ENCODE measurements at regions not wholly inside any gene's neighbourhood (a gene's known extent, or its start where the extent isn't known, plus 50 kb on each side); places are given as distances from the start of the nearest gene placed in this dataset.

GRCh38 chr12:92341065-92341668 is 195.5 kb upstream of the BTG1 start:
- no peak for TF ChIP-seq CTCF (IDR thresholded peaks at IDR 0.05)
- DNase-seq (ENCODE audit: low spot score) = no peak
- ATAC-seq (ENCODE audit: low FRiP score) = no peak

DNA sequence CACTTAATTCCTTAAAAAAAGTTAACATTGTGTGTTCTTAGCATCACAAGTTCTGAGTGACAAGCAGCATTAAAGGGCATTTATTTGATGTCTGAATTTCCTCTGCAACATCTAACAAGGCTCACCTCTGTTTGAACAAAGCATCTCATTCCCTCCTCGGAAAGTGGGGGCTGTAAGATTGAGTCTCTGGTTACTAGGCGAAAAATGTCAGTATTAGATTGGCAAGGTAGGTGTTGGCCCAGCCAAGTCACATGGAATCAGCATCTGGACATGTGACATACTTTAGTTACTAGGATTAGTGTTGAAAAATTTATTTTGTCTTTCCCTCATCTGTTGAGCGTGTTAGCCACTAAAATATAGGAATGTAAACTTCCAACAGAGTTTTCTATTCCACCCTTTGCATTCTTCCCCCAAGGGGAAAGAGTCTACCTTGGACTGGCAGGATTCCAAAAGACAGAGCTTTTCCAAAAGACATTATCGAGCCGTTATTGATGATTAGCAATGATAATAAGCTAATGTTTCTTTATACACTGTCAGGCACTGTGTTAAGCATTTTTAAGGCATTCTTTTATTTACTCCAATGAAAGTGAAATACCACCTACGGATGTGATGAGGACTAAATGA is 194.9 kb upstream of the BTG1 start:
- DNase-seq (ENCODE audit: low spot score) (no peak), ATAC-seq (ENCODE audit: low FRiP score) (no peak)
- no peak for TF ChIP-seq CTCF (IDR thresholded peaks at IDR 0.05)

- DNase-seq (ENCODE audit: low spot score) = no peak
- no peak for ATAC-seq (ENCODE audit: low FRiP score)
- TF ChIP-seq CTCF (IDR thresholded peaks at IDR 0.05) = no peak
Measured at GRCh38 chr12:92340003-92340402, 194.4 kb upstream of the BTG1 start.

- no peak for TF ChIP-seq CTCF (IDR thresholded peaks at IDR 0.05)
- DNase-seq (ENCODE audit: low spot score) (no peak), ATAC-seq (ENCODE audit: low FRiP score) (no peak)
Measured at GRCh38 chr12:92339198-92339821, 193.7 kb upstream of the BTG1 start.

DNA sequence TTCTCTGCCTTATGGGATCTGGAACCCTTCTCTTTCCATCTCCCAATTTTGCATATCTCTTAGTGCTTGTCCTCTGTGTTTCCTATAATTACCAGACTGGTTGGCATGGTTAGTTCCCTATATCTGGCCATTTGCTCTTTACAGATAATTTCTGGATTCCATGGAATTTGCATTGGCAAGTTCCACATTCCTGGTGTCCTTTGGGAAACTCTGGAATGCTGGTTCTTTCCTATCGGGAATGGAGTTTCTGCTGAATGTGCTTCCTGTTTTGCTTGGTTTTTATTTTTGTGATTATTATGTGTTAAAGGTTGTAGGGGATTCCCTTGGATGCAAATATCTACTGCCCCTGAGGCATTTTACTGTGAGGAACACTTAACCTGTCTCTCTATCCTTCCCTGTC is 193.0 kb upstream of the BTG1 start:
- ATAC-seq (ENCODE audit: low FRiP score) (no peak), DNase-seq (ENCODE audit: low spot score) (no peak)
- TF ChIP-seq CTCF (IDR thresholded peaks at IDR 0.05) = no peak

GRCh38 chr12:92338102-92338501 is 192.5 kb upstream of the BTG1 start:
- no peak for DNase-seq (ENCODE audit: low spot score)
- ATAC-seq (ENCODE audit: low FRiP score) = no peak
- no peak for TF ChIP-seq CTCF (IDR thresholded peaks at IDR 0.05)

- no peak for TF ChIP-seq CTCF (IDR thresholded peaks at IDR 0.05)
- no peak for DNase-seq (ENCODE audit: low spot score)
- no peak for ATAC-seq (ENCODE audit: low FRiP score)
Measured at GRCh38 chr12:92337128-92337527, 191.5 kb upstream of the BTG1 start.
